ENCODE measurements at regions not wholly inside any gene's neighbourhood (a gene's known extent, or its start where the extent isn't known, plus 50 kb on each side); places are given as distances from the start of the nearest gene placed in this dataset.

DNA sequence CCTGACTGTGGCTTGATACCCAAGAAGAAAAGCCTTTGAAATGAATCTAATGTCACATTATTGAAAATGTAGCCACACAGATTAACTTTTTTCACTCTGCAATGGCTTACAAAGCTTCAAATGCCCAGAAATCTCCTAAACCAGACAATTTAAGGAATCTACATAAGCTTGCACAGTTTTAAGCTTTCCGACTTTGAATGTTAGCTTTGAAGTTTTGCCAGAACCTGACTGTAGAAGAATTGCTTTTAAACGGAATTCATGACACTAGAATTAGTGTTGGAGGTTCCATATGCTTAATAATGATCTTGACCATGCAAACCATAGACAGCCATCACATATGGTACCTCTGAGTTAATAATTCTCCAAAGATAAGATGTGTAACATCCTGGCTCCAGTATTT, 798.5 kb upstream of the EPHA7 start:
- TF ChIP-seq, protein P1, sequence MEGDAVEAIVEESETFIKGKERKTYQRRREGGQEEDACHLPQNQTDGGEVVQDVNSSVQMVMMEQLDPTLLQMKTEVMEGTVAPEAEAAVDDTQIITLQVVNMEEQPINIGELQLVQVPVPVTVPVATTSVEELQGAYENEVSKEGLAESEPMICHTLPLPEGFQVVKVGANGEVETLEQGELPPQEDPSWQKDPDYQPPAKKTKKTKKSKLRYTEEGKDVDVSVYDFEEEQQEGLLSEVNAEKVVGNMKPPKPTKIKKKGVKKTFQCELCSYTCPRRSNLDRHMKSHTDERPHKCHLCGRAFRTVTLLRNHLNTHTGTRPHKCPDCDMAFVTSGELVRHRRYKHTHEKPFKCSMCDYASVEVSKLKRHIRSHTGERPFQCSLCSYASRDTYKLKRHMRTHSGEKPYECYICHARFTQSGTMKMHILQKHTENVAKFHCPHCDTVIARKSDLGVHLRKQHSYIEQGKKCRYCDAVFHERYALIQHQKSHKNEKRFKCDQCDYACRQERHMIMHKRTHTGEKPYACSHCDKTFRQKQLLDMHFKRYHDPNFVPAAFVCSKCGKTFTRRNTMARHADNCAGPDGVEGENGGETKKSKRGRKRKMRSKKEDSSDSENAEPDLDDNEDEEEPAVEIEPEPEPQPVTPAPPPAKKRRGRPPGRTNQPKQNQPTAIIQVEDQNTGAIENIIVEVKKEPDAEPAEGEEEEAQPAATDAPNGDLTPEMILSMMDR (IDR thresholded peaks at IDR 0.05; ENCODE audit: insufficient read depth, low read depth, low read length), result no peak
- TF ChIP-seq EZH2 (IDR thresholded peaks at IDR 0.05; ENCODE audit: insufficient read depth, low read length), result no peak

Data from astrocyte (in vitro differentiated cells and primary cell).